Endometrium (tissue), 2 donors: ENCODE measurements at regions not wholly inside any gene's neighbourhood (a gene's known extent, or its start where the extent isn't known, plus 50 kb on each side); places are given as distances from the start of the nearest gene placed in this dataset.
"Not testable (repeated sequence)": the region's sequence is repeated elsewhere in the genome, so short reads cannot be mapped to it uniquely, and the experiment has no call there.

Experiments used
- FAIRE-seq: peaks from 2 replicates; lab custom pipeline; 2012; peaks lifted over from hg19 to GRCh38; lab: Jason Lieb, UNC
- donor health status: control.
- donor health status: control.

DNA sequence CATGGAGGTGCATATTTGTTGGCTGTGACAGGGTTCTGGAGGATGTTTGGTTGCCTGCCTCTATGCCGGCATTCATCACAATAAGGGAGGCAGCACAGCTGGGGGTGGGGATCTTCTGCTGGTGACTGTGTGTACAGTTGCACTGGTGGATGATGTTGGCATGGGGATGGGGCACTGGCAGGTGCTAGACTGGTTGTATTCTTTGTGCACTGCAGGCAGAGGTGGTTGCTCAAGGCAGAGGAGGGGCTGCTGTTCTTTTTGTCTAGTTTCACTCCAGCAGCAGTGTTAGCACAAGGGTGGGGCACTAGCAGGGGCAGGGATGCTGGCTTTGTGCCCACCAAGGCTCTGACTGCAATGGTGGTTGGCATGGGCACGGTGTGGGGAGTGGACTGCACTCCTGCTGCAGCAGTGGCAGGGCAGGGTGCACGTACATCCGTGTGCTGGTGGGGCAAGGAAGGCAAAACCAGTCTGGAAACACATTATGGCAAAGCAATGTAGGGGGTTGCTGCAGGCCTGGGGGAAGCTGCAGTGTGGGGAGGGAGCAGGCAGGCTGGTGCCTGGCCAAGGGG is 69.3 kb downstream of the ISOC1 start:
- FAIRE-seq = no peak

DNA sequence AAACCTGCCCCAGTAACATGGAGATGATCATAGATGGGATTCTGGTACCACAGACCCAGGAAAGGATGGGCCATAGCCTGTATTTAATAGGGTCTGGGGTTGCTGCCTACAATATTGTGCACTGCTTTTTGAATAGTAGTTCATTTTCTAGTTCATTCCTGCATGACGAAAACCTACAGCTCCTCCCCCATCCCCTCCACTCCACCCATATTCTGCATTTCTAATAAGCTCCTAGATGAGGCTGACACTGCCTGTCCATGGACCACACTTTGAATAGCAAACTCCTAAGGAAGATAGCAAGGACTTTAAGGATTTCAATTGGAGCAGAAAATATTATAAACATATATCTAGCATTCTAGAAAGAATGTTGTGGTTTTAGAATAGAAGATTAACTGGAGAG is 75.5 kb downstream of the ISOC1 start:
- no peak for FAIRE-seq

DNA sequence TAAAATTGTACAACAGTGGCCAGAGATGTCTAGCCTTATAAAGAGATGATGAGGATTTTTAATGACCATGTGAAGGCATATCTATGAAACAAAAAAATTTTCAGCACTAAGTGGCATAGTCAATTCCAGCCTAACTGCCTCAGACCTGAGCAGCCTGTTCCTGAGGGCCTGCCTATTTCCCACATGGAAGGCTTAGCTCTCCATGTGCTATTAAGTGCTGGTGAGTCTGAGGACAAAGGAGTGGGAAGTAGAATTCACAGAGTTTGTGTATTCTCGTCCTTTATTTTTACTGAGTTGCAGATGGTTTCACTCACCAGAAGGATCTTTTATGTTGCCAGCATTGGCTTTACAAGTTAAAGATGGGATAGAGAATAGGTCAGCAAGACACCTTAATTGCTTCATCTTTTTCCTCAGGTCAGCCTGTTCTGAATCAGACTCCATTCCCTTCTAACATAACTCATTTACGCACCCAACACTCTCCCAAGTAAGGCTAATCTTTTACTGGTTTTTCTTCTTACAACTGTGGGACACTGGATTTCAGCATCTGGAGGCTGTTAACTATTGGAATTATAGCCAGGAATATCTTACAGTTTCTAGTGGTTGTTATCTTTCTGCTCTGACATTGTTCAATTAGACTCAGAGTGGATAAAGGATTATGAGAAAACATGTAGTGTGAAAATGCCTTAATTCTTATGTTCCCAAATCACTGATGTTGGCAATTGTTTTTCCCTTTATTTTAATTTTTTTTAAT is 76.8 kb downstream of the ISOC1 start:
- FAIRE-seq = peak; percentile 99

DNA sequence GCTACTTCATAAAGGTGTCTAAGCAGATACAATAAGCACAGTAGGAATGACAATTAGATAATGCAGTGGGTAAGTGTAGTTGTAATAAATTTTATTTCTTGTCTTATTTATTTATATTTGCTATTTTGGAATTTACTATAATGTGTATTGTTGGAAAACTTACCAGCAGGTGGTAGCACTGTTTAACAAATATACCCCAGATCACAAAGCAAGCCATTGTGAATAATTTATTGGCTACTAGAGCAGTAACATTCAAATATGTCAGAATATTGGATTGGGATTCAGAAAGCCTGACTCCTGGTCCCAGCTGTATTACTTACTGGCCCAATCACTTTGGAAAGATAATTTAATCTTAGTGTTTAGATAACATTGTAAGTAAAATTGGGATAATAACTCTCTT is 78.0 kb downstream of the ISOC1 start:
- peak; percentile 93 for FAIRE-seq

DNA sequence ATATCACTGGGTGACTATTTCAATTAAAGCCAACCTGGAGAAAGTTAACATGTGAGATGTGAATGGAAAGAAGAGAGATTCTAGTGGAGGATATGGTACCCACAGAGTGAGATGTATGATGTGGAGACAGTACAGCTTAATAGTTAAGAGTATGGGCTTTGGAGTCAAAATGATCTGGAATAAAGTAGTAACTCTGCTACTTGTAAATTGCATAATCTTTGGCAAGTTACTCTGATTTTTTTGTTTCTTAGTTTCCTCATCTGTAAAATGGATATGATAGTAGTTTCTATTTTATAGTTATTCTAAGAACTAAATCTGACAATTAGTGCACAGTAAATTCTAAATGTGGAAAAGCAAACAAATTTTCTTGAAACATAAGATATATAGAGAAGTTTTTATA is 79.2 kb downstream of the ISOC1 start:
- peak; percentile 35 for FAIRE-seq

DNA sequence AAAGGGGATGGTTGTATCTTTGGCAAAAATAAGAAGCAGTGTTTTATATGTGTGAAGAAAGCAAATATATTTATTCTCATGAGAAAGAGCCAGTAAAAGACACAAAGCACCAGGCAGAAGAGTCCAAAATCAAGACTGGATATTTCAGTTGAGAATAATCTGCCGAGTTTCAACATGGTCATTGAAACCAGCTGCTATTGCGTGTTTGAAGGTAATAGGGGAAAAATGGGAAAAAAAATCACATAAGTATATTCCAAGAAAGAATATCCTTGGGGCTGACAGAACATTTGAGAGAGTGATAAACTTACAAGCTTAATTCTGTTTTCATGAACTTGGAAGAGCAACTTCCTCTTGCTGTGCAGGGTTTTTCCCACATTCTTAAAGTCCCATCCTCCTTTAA is 79.9 kb downstream of the ISOC1 start:
- FAIRE-seq = no peak

DNA sequence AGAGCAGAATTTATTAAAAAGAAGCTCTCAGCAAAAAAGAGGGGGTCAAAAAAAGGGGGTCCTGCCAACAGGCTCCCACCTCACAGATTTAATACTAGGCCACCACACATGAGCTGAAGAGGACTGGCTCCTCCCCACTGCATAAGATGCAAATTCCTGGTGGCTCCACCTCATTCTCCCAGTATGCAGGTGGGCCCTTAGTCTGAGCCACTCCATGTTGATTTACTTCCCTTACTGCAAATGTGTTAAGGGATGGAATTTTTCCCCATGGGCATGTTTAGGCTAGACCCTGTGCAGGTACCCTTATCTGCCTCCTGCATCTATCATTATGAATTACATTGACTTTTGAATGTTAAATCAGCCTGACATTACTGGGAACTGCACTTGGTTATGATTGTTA is 82.9 kb downstream of the ISOC1 start:
- FAIRE-seq = no peak

DNA sequence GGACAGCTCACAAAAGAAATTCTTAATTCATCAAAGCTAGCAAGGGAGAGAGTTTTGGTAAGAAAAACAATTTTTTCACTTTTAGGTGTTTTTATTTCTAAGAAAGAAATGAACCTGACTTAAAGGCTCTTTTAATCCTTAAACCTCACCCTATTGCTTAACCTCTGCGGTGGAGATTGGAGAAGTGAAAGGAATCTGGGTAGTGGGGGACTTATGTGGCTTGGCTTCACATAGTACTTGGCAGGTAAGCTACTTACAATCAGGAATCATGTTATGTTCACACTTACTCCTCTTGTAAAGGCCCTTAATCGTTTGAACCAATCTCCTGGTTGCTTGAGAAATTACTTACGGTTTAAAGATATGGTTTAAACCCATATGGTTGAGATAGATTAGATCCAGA is 104.8 kb downstream of the ISOC1 start:
- no peak for FAIRE-seq

DNA sequence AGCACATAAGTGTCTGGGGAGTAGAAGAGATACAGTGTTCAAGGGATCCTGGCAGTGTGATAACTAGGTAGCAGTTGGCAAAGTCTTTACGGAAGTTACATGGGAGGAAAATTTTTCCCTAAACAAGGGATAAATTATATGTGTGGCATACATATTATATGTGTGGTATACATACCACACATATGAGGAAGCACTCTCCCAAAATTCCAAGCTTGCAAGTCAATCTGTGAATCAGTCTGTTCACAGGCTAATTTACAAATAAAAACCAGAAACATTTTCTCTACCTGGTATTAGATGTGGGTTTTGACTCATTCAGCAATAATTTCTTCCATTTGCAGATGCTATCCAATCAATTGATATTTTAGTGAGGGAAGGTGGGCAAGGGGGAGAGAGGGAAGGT is 110.0 kb downstream of the ISOC1 start:
- no peak for FAIRE-seq

DNA sequence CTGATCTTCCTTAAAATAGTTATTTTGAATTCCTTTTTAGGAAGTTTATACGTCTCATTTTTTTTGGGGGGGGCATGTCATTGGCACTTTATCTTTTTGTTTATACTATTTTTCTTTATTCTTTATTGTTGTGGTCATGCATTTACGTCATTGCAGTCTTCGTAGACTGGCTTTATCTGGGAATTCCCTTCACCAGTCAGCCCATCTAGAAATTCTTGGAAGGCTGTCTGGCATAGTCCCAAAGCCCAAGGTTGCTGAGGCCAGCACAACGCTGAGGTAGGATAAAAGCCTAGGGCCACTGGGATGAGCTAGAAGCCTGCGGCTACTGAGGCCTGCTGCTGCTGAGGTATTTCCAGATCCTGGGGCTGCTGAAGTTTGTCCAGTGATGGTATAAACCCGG is 121.5 kb downstream of the ISOC1 start:
- no peak for FAIRE-seq

DNA sequence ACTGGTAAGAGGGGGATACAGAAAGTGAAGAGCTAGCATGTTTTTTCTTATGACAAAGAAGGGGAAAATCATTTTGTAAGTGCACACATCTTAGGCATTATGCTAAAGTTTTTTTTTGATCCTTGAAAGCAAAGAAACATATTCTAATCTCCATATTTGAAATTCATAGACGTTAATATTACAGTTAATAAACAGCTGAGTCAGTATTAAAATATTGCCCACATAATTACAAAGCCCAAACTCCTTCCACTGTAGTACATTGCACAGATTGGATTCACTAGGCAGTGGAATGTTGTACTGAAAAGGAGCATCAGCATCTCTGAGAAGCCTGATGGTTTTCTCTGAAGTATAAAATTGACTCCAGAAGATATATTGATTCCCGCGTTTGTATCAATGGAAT is 122.6 kb downstream of the ISOC1 start:
- no peak for FAIRE-seq

DNA sequence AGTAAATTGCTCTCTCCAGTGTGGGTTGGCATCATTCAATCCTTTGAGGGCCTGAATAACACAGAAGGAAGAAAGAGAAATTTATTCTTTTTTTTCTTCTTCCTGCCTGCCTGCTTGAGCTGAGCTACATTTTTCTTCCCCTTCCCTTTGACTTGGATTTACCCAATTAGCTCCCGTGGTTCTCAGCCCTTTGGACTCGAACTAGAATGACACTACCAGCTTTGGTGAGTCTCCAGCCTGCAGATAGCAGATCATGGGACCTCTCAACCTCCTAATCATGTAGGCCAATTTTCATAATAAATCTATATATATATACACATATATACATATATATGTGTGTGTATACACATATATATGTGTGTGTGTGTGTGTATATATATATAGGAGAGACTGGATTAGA is 128.6 kb downstream of the ISOC1 start:
- no peak for FAIRE-seq

DNA sequence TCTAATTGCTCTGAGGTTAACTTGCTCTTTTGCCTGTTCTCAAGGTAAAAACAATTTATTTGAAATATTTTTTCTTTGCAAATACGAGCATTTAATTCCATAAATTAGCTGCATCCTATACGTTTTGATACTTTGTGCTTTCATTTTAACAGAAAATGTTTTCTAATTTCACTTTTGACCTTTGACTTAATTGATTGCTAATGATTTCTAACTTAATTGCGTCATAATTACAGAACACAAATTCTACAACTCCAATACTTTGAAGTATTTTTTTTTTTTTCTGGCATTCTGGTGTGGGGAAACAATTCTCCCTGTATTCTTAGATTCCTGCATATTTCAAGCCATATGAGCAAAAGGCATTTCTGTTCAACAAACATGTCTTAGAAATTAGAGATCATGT is 134.0 kb downstream of the ISOC1 start:
- no peak for FAIRE-seq

DNA sequence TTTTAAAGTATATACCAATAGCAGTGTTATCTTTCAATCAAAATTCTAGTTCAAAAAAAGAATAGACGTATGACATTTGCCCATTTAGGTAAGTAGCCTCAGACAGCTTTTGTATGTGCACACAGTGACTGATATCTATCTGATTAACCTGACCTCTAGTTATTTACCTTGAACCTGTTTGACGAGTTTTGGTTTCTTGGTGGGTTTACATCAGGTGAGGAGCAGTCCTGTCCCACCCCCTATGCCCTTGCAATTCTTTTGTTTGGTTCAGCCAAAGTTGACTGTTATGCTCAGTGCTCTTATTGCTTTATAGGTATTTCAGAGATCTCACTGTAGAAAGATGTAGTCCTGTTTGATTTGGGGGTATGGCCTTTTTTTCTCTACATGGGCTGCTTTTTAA is 147.2 kb downstream of the ISOC1 start:
- no peak for FAIRE-seq

DNA sequence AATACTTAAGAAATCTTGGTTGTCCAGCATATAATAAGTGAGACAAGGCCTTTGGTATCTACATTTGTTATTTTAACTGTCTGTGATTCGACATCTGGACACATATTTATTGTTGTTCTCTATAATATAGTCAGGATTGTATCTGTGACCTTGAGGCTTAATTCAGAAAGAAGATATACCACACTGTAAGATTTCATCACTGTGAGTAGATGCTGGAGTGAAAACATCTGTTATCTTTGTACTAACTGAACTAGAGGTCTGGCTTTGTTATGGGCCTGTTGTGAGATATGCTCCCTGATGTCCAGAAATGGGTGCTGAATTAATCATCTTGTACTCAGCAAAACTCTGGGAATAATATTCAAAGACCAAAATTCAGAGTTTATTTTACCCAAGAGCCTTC is 148.5 kb downstream of the ISOC1 start:
- no peak for FAIRE-seq

DNA sequence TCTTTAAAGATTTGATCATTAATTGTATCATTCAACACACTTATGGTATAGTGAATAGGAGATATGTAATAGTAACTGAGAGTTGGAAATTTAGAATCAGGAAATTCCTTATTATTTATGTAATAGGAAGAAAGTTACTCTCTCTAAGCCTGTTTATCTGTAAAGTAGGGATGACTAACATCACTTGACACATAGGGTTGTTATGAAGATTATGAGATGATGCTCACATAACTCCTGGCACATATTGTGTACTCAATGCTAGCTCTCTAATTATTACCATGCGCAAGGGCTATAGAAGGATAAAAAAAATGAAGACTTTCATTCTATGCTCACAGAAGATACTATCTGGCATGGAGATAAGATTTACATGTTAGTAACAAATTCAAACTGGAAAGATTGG is 149.9 kb downstream of the ISOC1 start:
- FAIRE-seq = no peak

DNA sequence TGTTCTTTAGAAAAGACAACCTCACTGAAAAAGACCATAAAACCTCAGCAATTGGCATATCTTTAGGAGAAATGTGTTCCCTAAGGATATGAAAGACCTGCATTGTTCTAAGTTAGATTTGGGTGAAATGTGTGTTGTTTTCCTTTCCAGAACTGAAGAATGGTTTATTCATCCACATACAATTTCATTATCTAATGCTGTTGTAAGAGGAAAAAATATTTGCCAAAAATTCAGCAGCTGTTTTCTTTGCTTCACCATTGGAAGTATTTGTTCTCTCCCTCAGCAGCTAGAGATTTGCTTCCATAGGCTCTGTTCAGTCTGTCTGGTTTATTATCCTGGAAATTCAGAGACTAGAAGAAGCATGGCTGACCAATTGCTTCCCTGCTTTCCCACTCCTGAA is 150.9 kb downstream of the ISOC1 start:
- no peak for FAIRE-seq

DNA sequence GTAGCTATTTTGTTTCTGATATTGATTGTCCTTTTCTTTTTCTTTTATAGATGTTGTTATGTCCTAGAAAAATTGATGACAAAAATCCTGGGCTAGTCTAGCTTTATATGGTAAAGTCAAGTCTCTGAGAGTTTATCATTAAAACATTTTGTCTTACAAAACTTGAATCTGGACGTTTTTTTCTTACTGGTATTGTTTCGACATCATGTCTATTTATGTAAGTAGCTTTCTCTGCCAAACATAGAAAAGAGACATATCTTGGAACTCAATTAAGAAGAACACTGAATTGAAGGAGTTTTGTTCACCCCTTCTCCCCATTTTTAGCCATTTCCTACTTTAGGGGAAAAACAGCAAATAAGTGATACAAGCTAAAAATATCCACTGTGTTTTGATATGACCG is 151.5 kb downstream of the ISOC1 start:
- FAIRE-seq = no peak

DNA sequence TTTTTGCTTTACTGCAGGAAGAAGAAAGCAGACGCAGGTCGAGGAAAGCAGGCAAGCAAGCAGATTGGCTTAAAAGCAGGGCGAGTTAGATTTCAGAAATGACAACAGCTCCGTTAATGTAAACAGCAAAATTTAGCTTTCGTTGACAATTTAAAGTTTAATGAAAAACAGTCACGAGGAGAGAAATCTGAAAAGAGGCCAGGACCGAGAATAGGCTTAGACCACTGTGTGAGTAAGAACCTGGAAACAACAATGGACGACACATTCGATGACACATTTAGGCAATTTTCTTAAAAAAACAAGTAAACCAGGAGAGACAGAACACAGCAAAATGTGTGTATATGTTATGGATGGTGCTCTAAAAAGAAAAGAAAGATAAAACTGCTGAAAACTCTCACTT is 155.3 kb downstream of the ISOC1 start:
- no peak for FAIRE-seq

DNA sequence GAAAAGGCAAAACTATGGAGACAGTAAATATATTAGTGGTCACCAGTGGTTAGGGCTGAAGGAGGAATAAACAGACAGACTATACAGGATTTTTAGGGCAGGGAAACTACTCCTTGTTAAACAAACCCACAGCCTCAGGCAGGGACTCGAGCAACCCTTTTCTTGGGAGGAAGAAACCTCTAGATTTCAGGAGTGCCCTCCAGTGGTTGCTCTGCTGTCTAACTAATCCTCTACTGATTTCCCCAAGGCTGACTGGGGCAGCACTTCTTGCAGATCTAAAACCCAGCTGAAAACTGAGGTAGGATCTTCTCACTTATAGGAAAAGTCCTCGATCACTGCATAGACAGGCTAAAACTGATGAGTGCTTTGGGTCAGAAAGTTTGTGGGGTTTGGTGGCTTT is 176.8 kb downstream of the ISOC1 start:
- no peak for FAIRE-seq

DNA sequence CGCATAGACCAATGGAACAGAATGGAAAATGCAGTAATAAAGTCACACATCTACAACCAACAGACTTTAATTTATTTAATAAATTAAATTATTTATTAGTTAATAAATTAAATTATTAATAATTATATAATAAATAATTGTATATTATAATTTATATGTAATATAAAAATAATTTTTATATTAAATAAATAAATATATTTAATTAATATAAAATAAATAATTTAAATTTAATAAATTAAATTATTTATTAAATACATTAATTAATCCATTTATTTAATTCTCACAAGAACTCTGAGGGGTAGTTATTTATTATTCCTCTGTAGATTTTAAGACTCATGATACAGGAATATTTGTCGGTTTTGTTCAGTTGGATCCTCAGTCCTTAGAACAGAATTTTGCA is 176.1 kb upstream of the ADAMTS19 start:
- FAIRE-seq = peak; percentile 71

DNA sequence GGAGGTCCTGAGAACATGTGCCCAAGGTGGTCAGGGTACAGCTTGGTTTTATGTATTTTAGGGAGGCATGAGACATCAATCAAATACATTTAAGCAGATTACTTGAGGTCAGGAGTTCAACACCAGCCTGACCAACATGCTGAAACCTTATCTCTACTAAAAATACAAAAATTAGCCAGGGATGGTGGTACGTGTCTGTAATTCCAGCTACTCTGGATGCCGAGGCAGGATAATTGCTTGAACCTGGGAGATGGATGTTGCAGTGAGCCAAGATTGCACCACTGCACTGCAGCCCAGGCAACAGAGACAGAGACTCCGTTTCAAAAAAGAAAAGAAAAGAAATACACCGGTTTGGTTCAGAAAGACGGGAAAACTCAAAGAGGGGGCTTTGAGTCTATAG is 165.9 kb upstream of the ADAMTS19 start:
- not testable (repeated sequence) for FAIRE-seq

DNA sequence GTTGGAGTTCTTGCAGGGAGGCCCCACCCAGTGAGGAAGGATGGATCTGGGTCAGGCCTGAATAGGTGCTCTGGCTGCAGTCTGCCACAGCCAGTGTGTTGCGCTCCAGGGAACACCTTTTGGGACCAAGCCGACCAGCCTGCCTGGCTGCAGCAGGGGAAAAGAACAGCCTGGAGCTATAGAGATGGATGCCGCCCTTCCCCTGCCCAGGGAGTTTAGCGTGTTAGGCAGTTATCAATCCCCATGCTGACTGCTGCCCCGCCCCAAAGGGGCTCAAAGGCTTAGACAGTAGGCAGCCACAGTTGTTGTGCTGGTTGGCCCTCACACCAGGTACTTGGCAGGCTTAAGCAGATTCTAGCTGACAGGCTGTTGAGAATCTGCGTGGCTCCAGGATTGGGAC is 153.4 kb upstream of the ADAMTS19 start:
- FAIRE-seq = no peak

DNA sequence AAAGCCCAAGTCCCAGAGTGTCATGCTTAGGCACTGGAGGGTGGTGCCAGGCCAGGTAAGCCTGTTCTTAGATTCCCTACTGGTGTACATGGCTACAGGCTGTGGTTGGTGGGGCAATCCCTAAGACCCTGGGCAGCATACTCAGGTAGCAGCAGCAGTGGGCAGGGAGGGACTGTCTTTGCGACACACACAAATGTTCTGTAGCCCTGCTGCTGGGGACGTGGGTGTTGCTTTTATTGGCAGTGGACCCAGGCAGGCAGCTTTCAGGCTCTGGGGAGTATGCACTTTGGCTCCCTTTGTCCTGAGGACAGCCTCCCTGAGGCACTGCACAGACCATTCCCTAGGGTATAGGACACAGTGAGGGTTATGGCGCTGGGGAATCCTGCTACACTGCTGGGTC is 137.1 kb upstream of the ADAMTS19 start:
- FAIRE-seq = no peak
